ENCODE measurements at regions not wholly inside any gene's neighbourhood (a gene's known extent, or its start where the extent isn't known, plus 50 kb on each side); places are given as distances from the start of the nearest gene placed in this dataset.
"Not testable (repeated sequence)": the region's sequence is repeated elsewhere in the genome, so short reads cannot be mapped to it uniquely, and the experiment has no call there.

DNA sequence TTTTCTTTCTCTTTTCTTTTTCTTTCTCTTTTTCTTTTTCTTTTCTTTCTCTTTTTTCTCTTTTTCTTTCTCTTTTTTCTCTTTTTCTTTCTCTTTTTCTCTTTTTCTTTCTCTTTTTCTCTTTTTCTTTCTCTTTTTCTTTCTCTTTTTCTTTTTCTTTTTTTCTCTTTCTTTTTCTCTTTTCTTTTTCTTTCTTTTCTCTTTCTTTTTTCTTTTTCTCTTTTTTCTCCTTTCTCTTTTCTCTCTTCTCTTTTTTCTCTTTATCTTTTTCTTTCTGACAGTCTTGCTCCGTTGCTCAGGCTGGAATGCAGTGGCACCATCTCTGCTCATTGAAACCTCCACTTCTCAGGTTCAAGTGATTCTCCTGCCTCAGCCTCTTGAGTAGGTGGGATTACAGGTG, 335.7 kb downstream of the SQOR start:
- DNase-seq, result no peak

DNA sequence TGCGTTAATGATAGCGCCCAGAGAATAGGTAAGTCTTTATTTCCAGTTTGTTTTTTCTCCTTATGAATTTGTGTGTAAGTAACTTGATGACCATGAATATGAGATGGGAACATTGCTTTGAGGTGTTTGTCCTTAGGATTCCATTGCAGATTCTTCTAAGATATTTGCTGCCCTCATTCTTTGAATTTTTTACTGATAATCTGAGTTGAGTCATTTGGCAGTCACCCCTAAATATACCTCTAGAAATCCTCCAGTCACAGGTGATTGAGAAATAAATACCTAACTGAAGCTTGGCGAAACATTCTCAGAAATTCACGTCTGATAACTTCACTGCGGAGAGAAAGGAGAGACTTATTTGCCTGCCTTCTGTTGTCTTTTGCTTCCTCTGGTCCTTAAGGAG, 345.5 kb downstream of the SQOR start:
- no peak for DNase-seq

DNA sequence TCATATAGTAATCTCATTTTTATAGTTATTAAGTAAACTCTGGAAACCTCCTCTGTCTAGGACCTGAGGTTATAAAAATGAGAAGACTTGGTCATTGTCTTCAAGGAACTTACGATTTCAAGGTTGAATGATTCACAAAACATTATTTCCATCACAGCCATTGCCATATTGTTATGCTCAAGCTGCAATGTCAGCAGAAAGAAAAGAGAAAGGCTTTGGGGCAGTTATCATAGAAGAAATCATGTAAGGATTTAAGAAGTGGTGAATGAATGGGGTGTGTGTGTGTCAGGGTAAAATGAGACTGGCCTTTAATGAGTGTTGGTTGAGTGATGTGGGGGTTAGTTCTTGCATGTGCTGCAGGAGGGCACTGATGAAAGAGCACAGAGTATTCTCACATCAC, 346.8 kb downstream of the SQOR start:
- DNase-seq, result no peak

DNA sequence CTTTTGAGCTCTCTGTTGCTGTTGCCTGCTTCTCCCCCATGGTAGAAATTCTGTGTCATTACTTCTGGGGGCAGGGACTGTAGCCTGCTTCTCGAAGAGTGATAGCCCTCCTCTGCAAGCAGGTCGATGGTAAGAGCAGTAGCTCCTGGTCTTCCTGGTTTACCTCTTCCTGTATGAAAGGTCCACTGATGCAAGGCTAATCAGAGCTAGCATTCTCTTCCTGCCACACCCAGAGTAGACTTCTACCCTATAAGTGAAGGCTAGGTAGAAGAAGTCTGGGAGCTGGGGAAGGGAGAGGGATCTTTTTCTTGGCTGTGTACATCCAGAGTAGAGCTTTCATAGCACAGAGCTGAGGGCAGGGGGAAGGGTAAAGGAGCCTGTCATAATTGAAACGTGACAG, 357.0 kb downstream of the SQOR start:
- DNase-seq, result no peak

DNA sequence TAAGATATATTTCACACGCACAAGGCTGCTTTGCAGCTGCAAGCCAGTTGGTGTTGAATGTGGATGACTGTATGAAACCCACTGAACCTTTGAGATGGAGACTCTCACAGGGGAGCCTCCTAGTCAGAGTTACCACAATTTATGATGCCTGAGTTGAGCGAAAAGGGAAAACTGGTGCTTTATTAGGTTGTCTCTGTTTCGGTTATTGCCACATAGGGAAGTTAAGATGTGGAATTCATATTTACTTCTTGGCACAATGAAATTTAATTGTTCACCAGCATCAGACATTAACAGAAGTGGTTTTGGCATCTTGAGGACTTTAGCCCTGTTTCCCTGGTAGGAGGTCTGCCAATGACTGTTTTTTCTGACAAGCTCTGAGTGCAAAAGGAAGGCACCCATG, 358.2 kb downstream of the SQOR start:
- DNase-seq, result no peak

DNA sequence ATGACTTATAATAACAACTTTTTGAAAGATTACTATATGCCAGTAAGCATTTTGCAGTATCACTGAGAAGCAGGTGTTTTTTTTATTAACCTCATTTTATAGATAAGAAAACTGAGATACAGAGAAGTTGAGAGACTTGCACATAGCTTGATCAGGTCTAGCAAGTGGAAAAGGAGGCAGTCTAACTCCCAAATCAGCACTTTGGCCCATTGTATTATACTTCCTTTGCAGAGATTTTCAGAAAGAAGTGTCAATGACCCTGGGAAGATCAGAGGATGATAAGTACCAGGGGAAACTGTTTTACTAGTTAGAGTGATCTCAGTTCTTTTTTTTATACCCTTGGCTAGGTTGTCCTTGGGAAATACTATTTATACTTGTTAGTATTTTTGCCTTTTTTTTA, 358.7 kb downstream of the SQOR start:
- no peak for DNase-seq

DNA sequence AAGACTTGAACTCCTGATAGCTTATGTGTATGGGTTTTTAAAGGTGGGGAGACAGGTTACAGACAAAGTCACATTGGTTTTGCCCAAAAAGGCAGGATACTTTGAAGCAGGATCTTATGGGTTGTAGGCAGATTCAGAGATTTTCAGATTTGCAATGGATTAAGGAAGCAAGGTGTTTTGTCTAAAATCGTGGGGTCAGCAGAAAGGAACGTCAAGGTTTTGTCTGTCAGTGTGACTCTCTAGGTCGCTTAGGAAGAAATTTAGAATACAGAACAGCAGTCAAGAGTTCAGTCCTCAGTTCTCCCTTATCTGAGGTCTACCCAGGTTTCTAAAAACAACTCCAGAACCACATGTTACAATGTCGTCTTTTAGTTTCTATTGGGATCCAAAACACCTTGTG, 361.0 kb downstream of the SQOR start:
- no peak for DNase-seq

DNA sequence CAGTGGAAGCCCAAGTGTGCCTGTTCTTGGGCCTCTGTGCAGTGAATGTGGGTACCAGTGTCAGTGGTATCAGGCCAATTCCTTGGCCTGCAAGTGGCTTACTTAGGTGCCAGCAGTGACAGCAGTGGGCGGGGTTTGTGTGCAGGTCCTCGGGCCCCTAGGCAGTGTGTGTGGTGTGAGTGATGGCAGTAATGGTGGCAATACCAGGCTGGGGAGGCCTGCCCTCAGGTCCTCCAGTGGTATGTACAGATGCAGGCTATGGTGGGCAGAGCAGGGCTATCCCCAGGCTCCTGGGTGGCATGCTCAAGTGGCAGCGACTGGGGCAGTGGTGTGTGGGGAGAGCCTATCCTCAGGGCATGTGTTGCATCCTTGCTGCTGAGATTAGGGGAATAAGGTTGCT, 379.7 kb downstream of the SQOR start:
- no peak for DNase-seq

DNA sequence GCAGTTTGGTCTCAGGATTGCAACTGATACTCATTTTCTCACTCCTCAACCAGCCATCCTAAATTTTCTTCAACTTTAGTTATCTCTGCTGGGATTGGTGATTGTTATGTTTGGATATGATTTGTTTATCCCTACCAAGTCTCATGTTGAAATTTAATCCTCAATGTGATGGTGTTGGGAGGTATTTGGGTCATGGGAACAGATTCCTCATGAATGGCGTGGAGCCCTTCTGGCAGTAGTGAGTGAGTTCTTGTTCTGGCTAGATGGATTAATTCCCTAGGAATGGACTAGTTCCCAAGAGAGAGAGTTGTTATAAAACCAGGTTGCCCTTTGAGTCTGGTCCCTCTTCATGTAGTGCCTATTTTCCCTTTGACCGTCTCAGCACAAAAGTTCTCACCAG, 399.9 kb downstream of the SQOR start:
- DNase-seq, result no peak

DNA sequence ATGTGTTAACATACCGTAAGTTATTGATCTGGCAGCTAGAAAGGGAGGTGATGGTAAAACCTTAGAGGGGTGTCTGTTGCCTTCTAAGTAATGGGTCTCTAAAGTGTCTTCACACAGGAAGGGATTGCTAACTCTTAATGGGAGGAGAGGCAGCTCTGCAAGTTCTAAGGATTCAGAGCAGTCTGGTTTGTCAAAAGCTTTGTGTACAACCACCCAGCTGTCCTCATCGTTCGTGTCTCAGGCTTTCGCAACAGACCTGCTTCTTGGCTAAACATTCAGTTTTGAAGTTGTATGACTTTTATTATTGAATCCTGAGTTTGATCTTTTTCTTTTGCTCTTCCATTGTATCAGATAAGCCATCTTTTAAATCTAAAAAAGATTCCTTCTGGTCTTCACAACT, 404.9 kb downstream of the SQOR start:
- DNase-seq, result no peak

DNA sequence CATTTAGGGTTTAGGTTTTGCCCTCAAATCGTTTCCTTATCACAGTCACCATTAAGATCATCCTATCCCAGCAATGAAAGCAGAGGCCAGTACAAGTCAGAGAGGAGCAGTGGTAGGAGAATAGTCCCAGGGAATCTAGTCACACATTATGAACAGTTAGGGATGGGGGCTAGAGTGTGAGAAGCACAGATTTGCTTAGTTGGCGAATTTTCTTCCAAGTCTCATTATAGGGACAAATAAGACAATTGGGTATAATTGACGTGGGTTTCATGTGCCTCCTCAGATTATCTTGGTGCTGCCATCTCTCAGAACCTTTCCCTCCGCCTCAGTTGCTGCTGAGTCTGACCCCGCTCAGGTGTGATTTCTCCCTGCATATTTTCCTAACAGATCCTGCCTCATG, 407.1 kb downstream of the SQOR start:
- no peak for DNase-seq

DNA sequence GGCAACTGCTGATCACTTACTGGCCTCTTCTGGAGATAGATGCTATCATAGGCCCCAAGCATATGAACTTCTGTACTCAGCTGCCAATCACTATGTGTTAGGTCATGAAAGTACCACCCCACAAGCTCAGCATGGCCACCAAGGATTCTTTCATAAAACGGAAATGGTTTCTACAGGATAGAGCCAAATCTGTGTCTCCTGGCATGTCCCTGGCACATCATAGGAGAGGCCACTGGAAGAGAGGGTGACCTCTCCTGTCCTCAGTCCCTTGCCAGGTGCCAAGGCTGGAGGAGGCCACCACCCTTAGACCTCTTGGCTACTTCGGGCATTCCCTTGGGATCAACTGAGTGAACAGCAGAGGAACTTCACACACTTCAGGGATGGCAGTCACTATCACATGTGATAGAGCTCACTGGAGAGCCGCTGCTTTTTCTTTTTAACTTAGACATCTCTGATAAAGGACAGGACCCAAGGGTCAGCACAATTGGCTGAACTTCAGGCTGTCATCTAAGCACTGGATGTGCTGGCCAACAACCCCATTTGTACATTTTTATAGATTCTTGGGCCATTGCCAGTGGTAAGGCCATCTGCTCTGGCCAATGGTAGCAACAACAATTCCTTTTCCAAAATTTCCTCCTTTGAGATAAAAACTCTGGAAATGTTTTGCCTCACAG, 425.2 kb downstream of the SQOR start:
- DNase-seq, result no peak

DNA sequence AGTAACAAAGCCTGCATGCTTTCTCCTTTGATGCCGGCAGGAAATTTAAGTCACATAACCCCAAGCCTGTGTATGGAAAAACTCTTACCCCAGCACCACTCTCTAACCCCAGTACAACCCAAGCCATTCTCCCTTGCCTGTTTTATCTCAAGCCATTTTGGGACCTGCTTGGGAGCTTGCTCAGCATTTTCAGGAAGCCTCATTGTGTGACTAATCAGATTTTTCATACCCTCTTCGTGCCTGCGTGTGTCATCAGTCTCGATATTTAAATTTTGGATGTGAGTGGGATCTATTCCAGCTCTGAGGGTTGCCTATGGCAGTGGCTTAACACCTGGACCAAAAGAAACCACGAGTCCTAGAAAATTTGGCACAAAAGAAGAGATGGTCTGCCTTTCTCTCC, 426.2 kb downstream of the SQOR start:
- no peak for DNase-seq

DNA sequence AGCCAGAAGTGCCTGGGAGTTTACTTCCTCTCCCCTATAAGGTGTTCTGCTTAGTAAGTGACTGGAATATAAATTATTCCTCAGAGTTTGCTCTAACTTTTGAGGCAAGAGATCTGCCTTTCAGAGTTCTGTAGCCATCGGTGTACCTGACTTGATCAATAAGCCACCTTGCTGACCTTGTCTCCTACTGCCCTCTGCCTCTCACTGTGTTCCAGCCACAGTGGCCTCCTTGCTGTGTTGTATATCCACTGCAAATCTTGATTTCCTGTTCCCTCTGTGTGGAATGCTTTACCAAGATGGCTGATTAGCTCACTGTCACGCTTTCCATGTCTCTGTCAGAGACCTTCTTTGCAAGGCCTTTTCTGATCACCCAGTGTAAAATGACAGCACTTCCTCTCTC, 442.4 kb downstream of the SQOR start:
- no peak for DNase-seq

DNA sequence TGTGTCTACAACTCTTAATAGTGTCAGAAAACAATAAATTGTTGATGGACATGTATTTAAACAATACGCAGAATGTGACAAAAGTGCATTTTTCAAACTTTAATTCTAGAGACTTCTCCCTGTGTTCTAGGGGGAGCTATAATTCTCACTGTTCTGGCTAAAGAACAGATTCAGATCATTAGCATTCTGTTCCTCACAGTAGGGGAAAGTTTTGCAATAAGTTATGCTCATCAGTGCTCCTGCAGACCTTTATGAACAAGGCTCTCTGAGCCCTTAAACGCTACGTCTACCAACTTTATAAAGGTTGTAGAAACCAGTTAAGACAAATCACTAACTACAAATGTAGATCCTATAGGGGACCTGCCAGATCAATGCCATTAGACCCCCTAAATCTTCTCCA, 444.2 kb downstream of the SQOR start:
- no peak for DNase-seq

DNA sequence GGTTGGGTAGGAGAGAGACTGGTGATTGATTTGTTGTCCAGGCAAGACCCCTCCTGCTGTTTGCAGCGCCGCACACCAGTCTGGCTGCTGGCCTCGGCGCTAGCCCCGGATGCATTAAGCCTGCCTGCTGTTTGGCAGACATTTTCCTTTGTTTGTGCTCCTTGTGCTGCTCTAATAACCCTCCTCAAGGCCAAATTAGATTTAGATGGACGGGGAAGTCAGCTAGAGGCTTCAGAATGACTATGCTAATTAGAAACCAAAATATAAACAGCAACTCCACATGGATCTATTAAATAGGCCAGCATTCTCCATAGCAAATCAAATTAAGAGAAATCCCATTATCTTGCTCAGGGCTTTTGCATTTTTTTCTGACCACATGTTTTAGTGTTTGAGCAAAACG, 445.2 kb downstream of the SQOR start:
- peak; percentile 56 for DNase-seq

DNA sequence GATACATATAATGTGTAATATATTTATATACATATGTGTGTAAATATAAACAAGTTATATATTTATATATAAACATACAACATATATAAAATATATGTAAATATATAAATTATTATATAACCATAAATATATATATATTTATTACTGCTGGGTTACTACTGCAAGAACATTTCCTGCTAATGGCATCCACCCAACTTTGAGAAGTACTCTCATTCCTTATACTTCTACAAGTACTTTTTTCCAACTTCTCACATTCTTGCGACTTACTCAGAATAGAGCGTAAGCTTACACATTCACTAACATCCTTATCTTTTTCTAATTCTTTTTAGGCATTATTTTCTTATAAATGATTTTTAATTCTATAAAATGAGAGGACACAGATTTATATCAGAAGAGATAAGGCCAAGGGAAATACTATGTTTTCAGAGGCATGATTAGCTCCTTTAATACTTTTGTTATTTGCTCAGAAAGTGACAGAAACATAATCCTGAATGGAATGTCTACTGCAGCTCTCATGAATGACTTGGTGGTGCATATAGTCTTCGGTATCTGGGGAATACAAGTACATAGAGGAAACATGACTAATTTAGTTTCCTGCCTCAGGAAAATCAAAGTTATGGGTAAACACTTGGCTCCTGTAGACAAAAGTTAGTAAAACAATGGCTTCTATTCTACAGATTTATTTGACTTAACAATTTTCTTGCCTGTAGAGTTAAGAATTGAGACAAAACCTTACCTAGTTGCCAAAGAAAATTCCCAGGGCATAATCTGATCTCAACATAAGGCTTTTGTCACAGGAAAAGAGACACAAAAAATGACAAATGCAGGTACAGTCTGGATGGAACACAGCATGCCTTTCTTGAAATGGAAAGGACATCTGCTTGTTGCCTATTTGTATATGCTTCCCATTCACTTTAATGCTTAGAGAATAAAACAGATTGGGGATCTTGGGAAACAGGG, 453.9 kb downstream of the SQOR start:
- no peak for DNase-seq

DNA sequence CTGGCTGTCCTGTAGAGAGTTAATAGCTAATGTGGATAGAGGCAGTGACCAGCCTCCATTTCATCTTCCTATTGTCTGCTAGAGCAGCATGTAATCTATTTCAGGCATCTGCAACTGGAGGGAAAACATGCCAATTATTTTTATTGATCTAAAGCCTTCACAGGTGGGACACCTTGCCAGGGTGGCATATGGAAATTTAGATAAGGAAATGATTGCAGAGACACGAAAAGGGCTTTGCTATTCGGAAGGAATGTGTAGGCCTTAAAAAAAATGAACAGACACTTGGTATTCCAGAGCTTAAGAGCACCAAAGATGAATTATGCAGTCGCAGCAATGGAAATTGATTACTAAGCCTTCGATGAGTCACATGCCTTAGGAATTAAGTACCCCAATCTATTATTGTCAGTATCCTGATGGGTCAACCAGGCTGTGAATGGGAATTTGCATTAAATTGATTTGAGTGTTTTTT, 454.7 kb downstream of the SQOR start:
- no peak for DNase-seq

DNA sequence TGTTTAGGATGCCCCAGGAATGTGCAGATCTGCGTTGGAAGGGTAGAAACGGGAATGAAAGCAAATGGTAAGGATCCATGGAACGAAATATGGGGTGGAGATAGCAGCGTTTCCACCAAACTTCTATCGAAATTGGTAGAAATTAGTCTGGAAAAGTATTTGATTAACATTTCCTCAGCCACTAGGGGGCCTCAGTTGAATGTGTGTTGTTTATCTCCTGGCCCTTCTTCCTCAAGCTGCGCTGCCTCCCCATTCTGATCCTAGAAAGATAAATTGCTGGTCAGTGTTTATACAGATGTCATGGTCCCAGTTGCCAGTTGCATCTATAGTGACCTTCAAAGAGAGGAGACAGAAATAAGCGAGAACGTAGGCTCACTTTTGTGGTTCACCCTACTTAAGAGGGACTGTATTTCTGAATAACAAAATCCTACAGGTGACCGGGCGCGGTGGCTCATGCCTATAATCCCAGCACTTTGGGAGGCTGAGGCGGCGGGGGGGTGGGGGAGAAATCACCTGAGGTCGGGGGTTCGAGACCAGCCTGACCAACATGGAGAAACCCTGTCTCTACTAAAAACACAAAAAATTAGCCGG, 457.1 kb downstream of the SQOR start:
- DNase-seq, result peak; percentile 57

DNA sequence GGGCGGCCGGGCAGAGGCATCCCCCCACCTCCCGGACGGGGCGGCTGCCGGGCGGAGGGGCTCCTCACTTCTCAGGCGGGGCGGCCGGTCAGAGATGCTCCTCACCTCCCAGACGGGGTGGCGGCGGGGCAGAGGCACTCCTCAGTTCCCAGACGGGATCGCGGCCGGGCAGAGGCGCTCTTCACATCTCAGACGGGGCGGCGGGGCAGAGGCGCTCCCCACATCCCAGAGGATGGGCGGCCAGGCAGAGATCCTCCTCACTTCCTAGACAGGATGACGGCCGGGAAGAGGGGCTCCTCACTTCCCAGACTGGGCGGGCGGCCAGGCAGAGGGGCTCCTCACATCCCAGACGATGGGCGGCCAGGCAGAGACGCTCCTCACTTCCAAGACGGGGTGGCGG, 463.2 kb downstream of the SQOR start:
- not testable (repeated sequence) for DNase-seq

DNA sequence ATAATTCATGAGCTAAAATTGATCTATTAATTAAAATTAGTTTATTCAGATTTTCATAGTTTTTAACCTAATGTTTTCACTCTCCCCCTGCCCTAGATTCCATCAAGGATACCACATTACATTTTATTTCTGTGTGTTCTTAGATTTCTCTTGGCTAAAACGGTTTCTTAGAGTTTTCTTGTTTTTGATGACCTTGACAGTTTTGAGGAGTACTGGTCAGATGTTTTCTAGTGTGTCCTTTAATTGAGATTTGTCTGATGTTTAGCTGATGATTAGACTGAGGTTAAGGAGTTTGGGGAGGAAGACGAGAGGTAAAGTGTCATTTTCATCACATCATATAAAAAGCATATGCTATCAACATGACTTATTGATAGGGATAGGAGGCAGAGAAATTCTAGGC, 475.9 kb downstream of the SQOR start:
- no peak for DNase-seq

DNA sequence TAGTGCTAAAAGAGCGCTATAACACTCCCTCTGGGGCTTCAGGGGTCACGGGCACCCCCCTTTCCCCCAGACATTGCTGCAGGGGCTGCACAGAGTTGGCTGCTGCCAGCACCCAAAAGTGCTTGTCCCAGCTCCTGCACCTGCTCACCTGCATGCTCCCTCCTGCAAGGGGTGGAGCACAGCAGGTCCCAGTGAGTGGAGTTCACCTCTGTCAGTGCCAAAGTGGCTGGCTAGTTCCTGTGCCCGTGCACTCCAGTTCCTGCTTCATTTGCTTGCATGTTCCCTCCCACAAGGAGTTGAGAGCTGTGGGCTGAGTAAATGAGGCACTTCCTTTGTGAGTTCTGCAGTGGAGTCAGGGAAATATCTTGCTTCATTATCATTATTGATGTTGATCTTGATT, 476.9 kb downstream of the SQOR start:
- peak; percentile 58 for DNase-seq

DNA sequence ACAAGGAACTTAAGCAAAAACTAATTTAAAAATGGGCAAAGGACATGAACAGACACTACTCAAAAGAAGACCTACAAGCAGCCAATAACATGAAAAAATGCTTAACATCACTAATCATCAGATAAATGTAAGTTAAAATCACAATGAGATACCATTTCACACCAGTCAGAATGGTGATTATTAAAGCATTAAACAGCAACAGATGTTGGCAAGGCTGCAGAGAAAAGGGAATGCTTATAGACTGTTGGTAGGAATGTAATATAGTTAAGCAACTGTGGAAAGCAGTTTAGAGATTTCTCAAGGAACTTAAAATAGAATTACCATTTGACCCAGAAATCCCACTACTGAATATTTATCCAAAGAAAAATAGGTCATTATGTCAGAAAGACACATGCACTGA, 482.2 kb downstream of the SQOR start:
- DNase-seq, result no peak

DNA sequence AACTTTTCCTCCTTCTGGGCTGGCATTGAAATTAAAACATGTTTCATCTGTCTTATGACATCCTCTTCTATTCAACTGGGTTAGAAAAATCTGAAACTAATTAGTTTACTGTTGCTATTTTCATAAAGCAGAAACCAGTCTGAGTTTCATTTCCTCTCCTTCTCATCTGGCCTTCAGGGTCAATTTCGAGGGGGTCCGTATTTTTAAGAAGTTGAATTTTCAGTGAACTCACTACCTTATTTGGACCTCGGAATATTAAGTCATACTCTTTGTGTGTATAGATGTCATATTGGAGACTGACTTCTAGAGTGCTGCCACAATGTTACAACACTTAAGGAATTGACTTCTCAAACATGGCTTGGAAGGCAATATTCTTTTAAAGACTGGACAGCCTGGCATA, 485.9 kb downstream of the SQOR start:
- no peak for DNase-seq
